ENCODE measurements at regions not wholly inside any gene's neighbourhood (a gene's known extent, or its start where the extent isn't known, plus 50 kb on each side); places are given as distances from the start of the nearest gene placed in this dataset.
A peak's percentile ranks its signal among the peaks of the same experiment; 100 is the strongest.

DNA sequence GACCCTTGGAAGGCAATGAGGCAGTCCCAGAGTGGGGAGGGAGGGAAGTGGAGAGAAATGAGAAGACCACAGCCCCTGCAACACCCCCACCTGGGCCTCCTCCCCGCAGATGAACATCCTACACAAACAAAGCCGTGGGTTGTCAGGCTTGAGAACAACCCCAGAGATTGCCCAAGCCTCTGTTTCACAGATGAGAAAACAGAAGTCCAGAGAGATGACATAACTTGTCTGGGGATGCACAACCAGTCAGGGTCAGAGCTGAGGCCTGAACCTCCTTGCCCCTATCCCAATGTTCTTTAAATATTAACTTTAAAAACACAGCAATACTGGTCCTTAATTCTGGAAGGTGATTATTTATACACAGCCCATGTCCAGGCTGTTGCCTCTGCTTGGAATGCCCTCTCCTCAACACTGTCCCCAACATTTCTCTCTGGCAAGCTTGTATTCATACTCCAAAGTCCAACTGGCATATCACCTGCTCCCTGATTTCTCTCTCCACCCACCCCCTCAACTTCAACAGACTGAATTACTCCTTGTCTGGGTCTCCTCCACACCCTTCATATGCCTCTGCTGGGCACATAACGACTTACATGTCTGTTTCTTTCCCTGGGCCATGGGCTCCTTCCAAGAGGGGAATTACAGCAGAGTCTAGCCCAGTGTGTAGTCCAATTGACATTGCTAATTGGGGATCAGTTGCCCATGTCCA lies 135.5 kb upstream of the LRFN2 start:
- no peak overlapping the region for H3K4me3 Mint-ChIP-seq
- no peaks in the 10 kb centered on the region for H3K9me3 Mint-ChIP-seq
- Histone ChIP-seq H3K36me3 (ENCODE audit: control insufficient read depth, insufficient read depth, low read length) (no peaks in the 10 kb centered on the region), H3K27ac (ENCODE audit: low read depth, low read length) (no peak overlapping the region), H3K27me3 (ENCODE audit: control insufficient read depth, insufficient read depth, low read length, poor library complexity, severe bottlenecking) (no peaks in the 10 kb centered on the region), H3K9me3 (ENCODE audit: control insufficient read depth, low read length) (no peaks in the 10 kb centered on the region), H3K4me3 (ENCODE audit: low read length) (no peak overlapping the region), H3K9ac (ENCODE audit: extremely low read depth, low read length, poor library complexity, severe bottlenecking) (no peak overlapping the region), H3K4me1 (ENCODE audit: control insufficient read depth, insufficient read depth, low read length) (peaks cover 4% of the 10 kb centered on the region)
- 67 to 93% methylated on average over 1 to 3 of the region's 3 CpGs for WGBS, 2 experiments (ENCODE audit: insufficient coverage in 1 of 2, insufficient read length in 1 of 2)
- no peak for DNase-seq
- H3K27ac Mint-ChIP-seq = no peak overlapping the region
- H3K27me3 Mint-ChIP-seq (ENCODE audit: insufficient read depth) = peaks cover 3% of the 10 kb centered on the region
- TF ChIP-seq, protein P1, sequence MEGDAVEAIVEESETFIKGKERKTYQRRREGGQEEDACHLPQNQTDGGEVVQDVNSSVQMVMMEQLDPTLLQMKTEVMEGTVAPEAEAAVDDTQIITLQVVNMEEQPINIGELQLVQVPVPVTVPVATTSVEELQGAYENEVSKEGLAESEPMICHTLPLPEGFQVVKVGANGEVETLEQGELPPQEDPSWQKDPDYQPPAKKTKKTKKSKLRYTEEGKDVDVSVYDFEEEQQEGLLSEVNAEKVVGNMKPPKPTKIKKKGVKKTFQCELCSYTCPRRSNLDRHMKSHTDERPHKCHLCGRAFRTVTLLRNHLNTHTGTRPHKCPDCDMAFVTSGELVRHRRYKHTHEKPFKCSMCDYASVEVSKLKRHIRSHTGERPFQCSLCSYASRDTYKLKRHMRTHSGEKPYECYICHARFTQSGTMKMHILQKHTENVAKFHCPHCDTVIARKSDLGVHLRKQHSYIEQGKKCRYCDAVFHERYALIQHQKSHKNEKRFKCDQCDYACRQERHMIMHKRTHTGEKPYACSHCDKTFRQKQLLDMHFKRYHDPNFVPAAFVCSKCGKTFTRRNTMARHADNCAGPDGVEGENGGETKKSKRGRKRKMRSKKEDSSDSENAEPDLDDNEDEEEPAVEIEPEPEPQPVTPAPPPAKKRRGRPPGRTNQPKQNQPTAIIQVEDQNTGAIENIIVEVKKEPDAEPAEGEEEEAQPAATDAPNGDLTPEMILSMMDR (conservative IDR thresholded peaks at IDR 0.05) = no peak
- no peaks in the 10 kb centered on the region for H3K36me3 Mint-ChIP-seq (ENCODE audit: low read depth)
- peaks cover 20% of the 10 kb centered on the region for H3K4me1 Mint-ChIP-seq

DNA sequence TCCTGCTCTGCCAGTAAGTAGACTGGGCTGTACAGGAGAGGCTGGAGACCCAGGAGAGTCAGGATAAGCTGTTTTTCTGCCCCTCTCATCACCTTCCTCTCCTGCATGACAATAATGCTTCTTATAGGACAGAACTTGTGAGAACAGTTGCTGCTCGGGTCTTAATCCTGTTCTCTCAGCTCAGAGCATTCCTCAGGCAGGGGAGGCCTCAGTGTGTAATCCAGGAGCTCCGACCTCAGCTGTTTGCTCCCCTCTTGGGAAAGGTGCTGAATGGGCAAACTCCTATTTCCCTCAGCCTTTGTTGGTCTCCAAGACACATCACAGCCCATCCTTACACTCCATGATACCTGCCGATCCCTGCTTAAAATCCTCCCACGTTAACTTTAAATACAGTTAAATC lies 134.9 kb upstream of the LRFN2 start:
- Mint-ChIP-seq H3K4me3 (no peak overlapping the region), H3K27me3 (ENCODE audit: insufficient read depth) (peaks cover 3% of the 10 kb centered on the region), H3K4me1 (peaks cover 20% of the 10 kb centered on the region), H3K36me3 (ENCODE audit: low read depth) (no peaks in the 10 kb centered on the region), H3K27ac (peak overlapping the region; percentile 4), H3K9me3 (no peaks in the 10 kb centered on the region)
- Histone ChIP-seq H3K36me3 (ENCODE audit: control insufficient read depth, insufficient read depth, low read length) (no peaks in the 10 kb centered on the region), H3K4me1 (ENCODE audit: control insufficient read depth, insufficient read depth, low read length) (peaks cover 4% of the 10 kb centered on the region), H3K9ac (ENCODE audit: extremely low read depth, low read length, poor library complexity, severe bottlenecking) (no peak overlapping the region), H3K4me3 (ENCODE audit: low read length) (no peak overlapping the region), H3K9me3 (ENCODE audit: control insufficient read depth, low read length) (no peaks in the 10 kb centered on the region), H3K27ac (ENCODE audit: low read depth, low read length) (peak overlapping the region; percentile 54), H3K27me3 (ENCODE audit: control insufficient read depth, insufficient read depth, low read length, poor library complexity, severe bottlenecking) (no peaks in the 10 kb centered on the region)
- TF ChIP-seq, protein P1 (conservative IDR thresholded peaks at IDR 0.05) = no peak
- WGBS, 2 experiments (ENCODE audit: insufficient coverage in 1 of 2, insufficient read length in 1 of 2) = 67 to 78% methylated on average over 2 to 4 of the region's 4 CpGs
- DNase-seq = no peak

DNA sequence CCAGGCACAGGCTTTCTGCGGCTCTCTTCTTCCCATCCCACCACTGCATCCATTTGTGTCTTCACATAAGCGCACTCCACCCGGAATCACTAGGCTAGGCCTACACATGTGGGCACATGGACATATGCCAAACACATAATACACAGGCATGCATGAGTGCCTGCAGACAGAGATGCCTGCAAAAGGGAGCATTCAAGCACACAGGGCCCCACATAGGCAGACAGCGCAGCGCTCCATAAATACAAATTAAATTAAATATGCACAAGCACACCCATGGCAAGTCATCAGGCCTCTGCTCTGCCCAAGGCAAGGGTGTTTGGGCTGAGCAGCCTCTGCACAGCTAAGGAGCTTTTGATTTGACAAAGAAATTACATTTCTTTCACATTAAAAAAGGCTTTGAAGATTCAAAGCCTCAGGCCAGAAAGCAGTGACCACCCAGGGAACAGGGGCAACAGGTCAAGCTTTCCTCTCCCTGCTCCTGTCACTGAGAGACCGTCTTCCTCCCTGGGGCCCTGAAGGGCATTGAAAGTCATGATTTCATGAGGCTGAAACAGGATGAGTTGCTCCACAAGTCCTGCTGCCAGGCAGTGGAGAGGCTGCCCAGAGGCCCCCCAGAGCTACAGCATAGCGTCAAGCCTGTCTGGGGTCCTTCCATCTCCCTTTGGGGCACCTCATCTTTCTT lies 134.2 kb upstream of the LRFN2 start:
- peaks cover 20% of the 10 kb centered on the region for H3K4me1 Mint-ChIP-seq
- DNase-seq = no peak
- 73 to 89% methylated on average over 3 to 7 of the region's 7 CpGs for WGBS, 2 experiments (ENCODE audit: insufficient coverage in 1 of 2, insufficient read length in 1 of 2)

More for the DNA sequence above, 134.2 kb upstream of the LRFN2 start:
- Mint-ChIP-seq H3K9me3 (no peaks in the 10 kb centered on the region), H3K36me3 (ENCODE audit: low read depth) (no peaks in the 10 kb centered on the region), H3K27me3 (ENCODE audit: insufficient read depth) (peaks cover 3% of the 10 kb centered on the region), H3K4me3 (no peak overlapping the region), H3K27ac (no peak overlapping the region)
- Histone ChIP-seq H3K27me3 (ENCODE audit: control insufficient read depth, insufficient read depth, low read length, poor library complexity, severe bottlenecking) (no peaks in the 10 kb centered on the region), H3K9ac (ENCODE audit: extremely low read depth, low read length, poor library complexity, severe bottlenecking) (no peak overlapping the region), H3K9me3 (ENCODE audit: control insufficient read depth, low read length) (no peaks in the 10 kb centered on the region), H3K4me1 (ENCODE audit: control insufficient read depth, insufficient read depth, low read length) (peaks cover 4% of the 10 kb centered on the region), H3K27ac (ENCODE audit: low read depth, low read length) (peak overlapping the region; percentile 54), H3K4me3 (ENCODE audit: low read length) (no peak overlapping the region), H3K36me3 (ENCODE audit: control insufficient read depth, insufficient read depth, low read length) (no peaks in the 10 kb centered on the region)
- TF ChIP-seq, protein P1 (conservative IDR thresholded peaks at IDR 0.05) = no peak
